HepG2 (cell line): ENCODE measurements at regions not wholly inside any gene's neighbourhood (a gene's known extent, or its start where the extent isn't known, plus 50 kb on each side); places are given as distances from the start of the nearest gene placed in this dataset.

Experiments
- ATAC-seq: fragments of 200-7000 bp; cut with Tn5 transposase; 3 replicates; pipeline ENCODE4 v1.9.1; 2020; ENCODE audit warnings: mild to moderate bottlenecking, moderate library complexity
- BruUV-seq: library from RNA; stranded (reverse); fragments of 400-500 nt; replicated peaks from 2 replicates; lab custom pipeline; 2021; lab: Mats Ljungman, UMichigan
- CTCF ChIA-PET: fragments of 300-600 bp; formaldehyde crosslinking; extraction: SDS; loops from one replicate; lab custom pipeline; 2021; ENCODE audit warnings: low total read pairs, inconsistent platforms, low intra/inter-chr PET ratio; lab: Yijun Ruan, JAX
- POLR2A ChIA-PET: fragments of 350-600 bp; sonication (Branson Sonifier 250); formaldehyde crosslinking; loops from one replicate; lab custom pipeline; 2020; ENCODE audit warnings: antibody characterized with exemption, inconsistent platforms; lab: Yijun Ruan, JAX
- DNase-seq: peaks from one replicate; pipeline ENCODE4 v3.0.0-alpha.2; 2015; ENCODE audit warnings: low spot score
- FAIRE-seq: peaks from 3 replicates; lab custom pipeline; 2011; peaks lifted over from hg19 to GRCh38; lab: Jason Lieb, UNC
- H2AFZ ChIP-seq: one replicate; pipeline ENCODE4 v1.6.1; 2011; ENCODE audit warnings: low read length, inconsistent platforms
- H3K27ac ChIP-seq: fragments of 300-600 bp; 3 replicates; pipeline ENCODE4 v1.8.0; 2011; ENCODE audit warnings: mixed run types, mild to moderate bottlenecking, mixed read lengths, low read length, inconsistent platforms; ENCODE audit not compliant: insufficient read depth; ENCODE audit errors: extremely low read length
- H3K27me3 ChIP-seq, 2 experiments: fragments of 200-600 bp in 1 of 2; 2 replicates in 1 of 2; 3 replicates in 1 of 2; pipeline versions ENCODE4 v1.6.0 to v1.8.0; 2011; ENCODE audit warnings: low read length in 2 of 2, mild to moderate bottlenecking in 2 of 2, moderate library complexity in 2 of 2, inconsistent platforms in 1 of 2; ENCODE audit not compliant: insufficient read depth in 2 of 2, control insufficient read depth in 1 of 2
- H3K36me3 ChIP-seq, 2 experiments: fragments of 200-600 bp in 1 of 2; replicated peaks in 1 of 2; 2 replicates in 1 of 2; 3 replicates in 1 of 2; pipeline versions ENCODE4 v1.5.1 to v1.8.0; 2011; ENCODE audit warnings: low read length in 2 of 2, inconsistent platforms in 1 of 2; ENCODE audit not compliant: insufficient read depth in 2 of 2, control insufficient read depth in 1 of 2
- H3K4me1 ChIP-seq: 2 replicates; pipeline ENCODE4 v1.5.1; 2012; ENCODE audit warnings: low read length, inconsistent platforms; ENCODE audit not compliant: insufficient read depth
- H3K4me2 ChIP-seq: 2 replicates; pipeline ENCODE4 v1.6.0; 2011; ENCODE audit warnings: low read depth, low read length, inconsistent platforms
- H3K4me3 ChIP-seq, 3 experiments: fragments of 200-600 bp in 1 of 3; sonication (generic), shearing (Covaris generic) in 1 of 3; replicated peaks in 1 of 3; 2 replicates each; pipeline ENCODE4 v1.5.1; 2011 to 2016; ENCODE audit warnings: low read length in 3 of 3, inconsistent platforms in 2 of 3, low read depth in 2 of 3, mild to moderate bottlenecking in 2 of 3, control low read depth in 1 of 3, mixed read lengths in 1 of 3; ENCODE audit not compliant: insufficient read depth in 1 of 3
- H3K79me2 ChIP-seq: one replicate; pipeline ENCODE4 v1.6.1; 2011; ENCODE audit warnings: low read length, inconsistent platforms; ENCODE audit not compliant: insufficient read depth
- H3K9ac ChIP-seq: 2 replicates; pipeline ENCODE4 v1.6.0; 2011; ENCODE audit warnings: mild to moderate bottlenecking, low read depth, low read length, inconsistent platforms; ENCODE audit not compliant: insufficient read depth
- H3K9me3 ChIP-seq: 2 replicates; pipeline ENCODE4 v1.5.1; 2012; ENCODE audit warnings: mild to moderate bottlenecking, low read length
- H4K20me1 ChIP-seq: 2 replicates; pipeline ENCODE4 v1.6.0; 2011; ENCODE audit warnings: inconsistent platforms, mild to moderate bottlenecking, low read length, moderate library complexity; ENCODE audit not compliant: insufficient read depth
- DDIT3 ChIP-seq: sonication (generic); formaldehyde crosslinking; IDR thresholded peaks from 2 replicates; pipeline ENCODE4 v1.4.0; 2020; ENCODE audit warnings: mild to moderate bottlenecking, missing genetic modification reagents
- E2F5 ChIP-seq: sonication (generic); formaldehyde crosslinking; conservative IDR thresholded peaks from 2 replicates; pipeline ENCODE4 v1.4.0; 2020; ENCODE audit warnings: missing genetic modification reagents
- SIX1 ChIP-seq: sonication (generic); formaldehyde crosslinking; IDR thresholded peaks from 2 replicates; pipeline ENCODE4 v1.4.0; 2020; ENCODE audit warnings: missing genetic modification reagents, borderline replicate concordance
- SOX5 ChIP-seq: IDR thresholded peaks from 2 replicates; pipeline ENCODE4 v1.6.1; 2016; ENCODE audit warnings: borderline replicate concordance
- SPEN ChIP-seq: sonication (generic); formaldehyde crosslinking; IDR thresholded peaks from 2 replicates; pipeline ENCODE4 v1.5.1; 2020; ENCODE audit warnings: low read depth, mild to moderate bottlenecking, missing genetic modification reagents
- TP53 ChIP-seq: sonication (generic); formaldehyde crosslinking; conservative IDR thresholded peaks from 2 replicates; pipeline ENCODE4 v1.4.0; 2020; ENCODE audit warnings: missing genetic modification reagents
- ZNF44 ChIP-seq: sonication (generic); formaldehyde crosslinking; IDR thresholded peaks from 2 replicates; pipeline ENCODE4 v1.5.1; 2020; ENCODE audit warnings: mild to moderate bottlenecking, missing genetic modification reagents
- ZNF451 ChIP-seq: sonication (generic); formaldehyde crosslinking; IDR thresholded peaks from 2 replicates; pipeline ENCODE4 v1.5.0; 2020; ENCODE audit warnings: mild to moderate bottlenecking, missing genetic modification reagents
- ZNF619 ChIP-seq: sonication (generic); formaldehyde crosslinking; IDR thresholded peaks from 2 replicates; pipeline ENCODE4 v1.4.0; 2020; ENCODE audit warnings: mild to moderate bottlenecking, missing genetic modification reagents
- ZNF639 ChIP-seq: conservative IDR thresholded peaks from 2 replicates; pipeline ENCODE4 v1.6.1; 2018; ENCODE audit warnings: missing genetic modification reagents
- ZNF768 ChIP-seq: sonication (generic); formaldehyde crosslinking; IDR thresholded peaks from 2 replicates; pipeline ENCODE4 v1.4.0; 2020; ENCODE audit warnings: missing genetic modification reagents
- ZNF788 ChIP-seq: sonication (generic); formaldehyde crosslinking; IDR thresholded peaks from 2 replicates; pipeline ENCODE4 v1.5.0; 2020; ENCODE audit warnings: mild to moderate bottlenecking, missing genetic modification reagents, borderline replicate concordance
- ZNF879 ChIP-seq: sonication (generic); formaldehyde crosslinking; IDR thresholded peaks from 2 replicates; pipeline ENCODE4 v1.8.1; 2023; ENCODE audit warnings: missing genetic modification reagents
- ZUFSP ChIP-seq: sonication (generic); formaldehyde crosslinking; IDR thresholded peaks from 2 replicates; pipeline ENCODE4 v1.9.0; 2021; ENCODE audit warnings: missing genetic modification reagents, mild to moderate bottlenecking, borderline replicate concordance
- WGBS: methylation state at CpG from one replicate; pipeline ENCODE4 v1.1.6; 2017; ENCODE audit warnings: low lambda C conversion rate; 5-methylcytosine and 5-hydroxymethylcytosine counted together
- in situ Hi-C: cut with HindIII; loops from 2 replicates; pipeline ENCODE4 v1.10.0; 2017; ENCODE audit warnings: low pct_unique_long_range_greater_than_20kb; ENCODE audit not compliant: extremely low pct_ligation_motif_present
- intact Hi-C: fragments of 100-400 bp; cut with micrococcal nuclease; formaldehyde crosslinking; loops from one replicate; pipeline ENCODE4 v1.10.0; 2022; ENCODE audit not compliant: unreplicated experiment

DNA sequence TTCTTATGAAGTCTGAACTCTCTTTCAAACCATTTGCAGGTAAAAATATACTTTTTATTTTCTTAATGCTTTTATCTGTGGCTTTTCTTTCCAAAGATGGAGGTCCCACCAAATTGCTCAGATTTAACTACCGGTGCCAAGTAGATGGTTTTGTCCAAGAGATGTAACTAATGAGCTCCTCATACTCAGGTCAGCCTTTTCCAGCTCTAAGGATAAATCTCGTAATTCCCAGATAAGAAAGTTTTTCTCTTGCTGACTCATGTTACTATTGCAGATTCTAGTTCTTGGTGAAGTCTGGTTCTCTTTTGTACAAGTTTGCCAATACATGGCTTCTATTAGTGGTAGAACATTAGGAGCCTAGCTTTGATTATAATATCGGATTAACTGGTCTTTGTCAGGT, 550.8 kb upstream of the ZNF804A start (continued):
- TF ChIP-seq ZNF619, result no peak
- no peak for TF ChIP-seq E2F5
- no peak for TF ChIP-seq DDIT3 (CRISPR knock-in tag)
- TF ChIP-seq ZUFSP (CRISPR knock-in tag), result no peak
- no peak for TF ChIP-seq TP53 (CRISPR knock-in tag)
- no peak for TF ChIP-seq ZNF879 (CRISPR knock-in tag)
- TF ChIP-seq, all 625 proteins: peak for 0

GRCh38 chr2:184049566-184049965, 548.8 kb upstream of the ZNF804A start:
- ChIA-PET CTCF (no interaction called here), POLR2A (no interaction called here)
- no peak overlapping the region for H2AFZ ChIP-seq
- no peaks in the 10 kb centered on the region for H3K36me3 ChIP-seq
- TF ChIP-seq SOX5 (CRISPR knock-in tag) (no peak), ZNF639 (CRISPR knock-in tag) (no peak), SPEN (CRISPR knock-in tag) (no peak), SIX1 (CRISPR knock-in tag) (no peak), ZNF788 (CRISPR knock-in tag) (no peak), ZNF768 (CRISPR knock-in tag) (no peak), ZNF451 (no peak), ZNF44 (no peak)
- no peaks in the 10 kb centered on the region for H3K9me3 ChIP-seq
- no peak overlapping the region for H3K27ac ChIP-seq
- intact Hi-C loops (no loop called here), in situ Hi-C loops (no loop called here)
- H3K4me2 ChIP-seq, result no peak overlapping the region
- no peaks in the 10 kb centered on the region for H4K20me1 ChIP-seq
- H3K4me3 ChIP-seq, result no peak overlapping the region
- no peaks in the 10 kb centered on the region for H3K4me1 ChIP-seq
- no peaks in the 10 kb centered on the region for H3K79me2 ChIP-seq
- 3% methylated on average over 2 of the region's 2 CpGs for WGBS
- BruUV-seq, result no TSS peak
- DNase-seq (no peak), FAIRE-seq (no peak), ATAC-seq (no peak)
- H3K9ac ChIP-seq, result no peak overlapping the region
- H3K27me3 ChIP-seq, result no peaks in the 10 kb centered on the region
